ENCODE measurements at regions not wholly inside any gene's neighbourhood (a gene's known extent, or its start where the extent isn't known, plus 50 kb on each side); places are given as distances from the start of the nearest gene placed in this dataset.

DNA sequence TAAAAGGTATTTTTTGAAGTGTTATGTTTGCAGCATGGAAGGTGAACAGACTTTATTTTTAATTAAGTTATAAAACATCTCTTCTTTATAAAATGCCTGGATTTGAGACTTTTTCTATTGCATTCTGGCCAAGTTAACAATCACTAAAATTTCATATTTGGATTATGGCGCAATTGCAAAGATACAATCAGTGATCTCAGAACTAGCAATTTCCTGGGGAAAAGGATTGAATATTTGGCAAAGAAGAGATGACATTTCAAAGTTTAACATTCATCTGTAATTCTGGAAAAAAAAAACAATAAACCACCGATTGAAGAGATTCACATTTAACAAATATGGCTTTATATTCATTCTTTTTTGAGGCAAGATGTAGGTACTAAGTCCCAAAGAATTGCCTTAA, 378.0 kb downstream of the LRRC70 start:
- Mint-ChIP-seq H3K9me3 (ENCODE audit: unreplicated experiment) (no peaks in the 10 kb centered on the region), H3K4me1 (ENCODE audit: unreplicated experiment) (no peaks in the 10 kb centered on the region)

GRCh38 chr5:62954578-62954977, 376.0 kb downstream of the LRRC70 start:
- no peak overlapping the region for H3K4me3 Mint-ChIP-seq (ENCODE audit: unreplicated experiment)
- no peak overlapping the region for H3K27ac Mint-ChIP-seq (ENCODE audit: unreplicated experiment)
- H3K27me3 Mint-ChIP-seq (ENCODE audit: unreplicated experiment), result peaks cover 2% of the 10 kb centered on the region
- no peaks in the 10 kb centered on the region for H3K36me3 Mint-ChIP-seq (ENCODE audit: low read depth, unreplicated experiment)
- TF ChIP-seq, protein P1, sequence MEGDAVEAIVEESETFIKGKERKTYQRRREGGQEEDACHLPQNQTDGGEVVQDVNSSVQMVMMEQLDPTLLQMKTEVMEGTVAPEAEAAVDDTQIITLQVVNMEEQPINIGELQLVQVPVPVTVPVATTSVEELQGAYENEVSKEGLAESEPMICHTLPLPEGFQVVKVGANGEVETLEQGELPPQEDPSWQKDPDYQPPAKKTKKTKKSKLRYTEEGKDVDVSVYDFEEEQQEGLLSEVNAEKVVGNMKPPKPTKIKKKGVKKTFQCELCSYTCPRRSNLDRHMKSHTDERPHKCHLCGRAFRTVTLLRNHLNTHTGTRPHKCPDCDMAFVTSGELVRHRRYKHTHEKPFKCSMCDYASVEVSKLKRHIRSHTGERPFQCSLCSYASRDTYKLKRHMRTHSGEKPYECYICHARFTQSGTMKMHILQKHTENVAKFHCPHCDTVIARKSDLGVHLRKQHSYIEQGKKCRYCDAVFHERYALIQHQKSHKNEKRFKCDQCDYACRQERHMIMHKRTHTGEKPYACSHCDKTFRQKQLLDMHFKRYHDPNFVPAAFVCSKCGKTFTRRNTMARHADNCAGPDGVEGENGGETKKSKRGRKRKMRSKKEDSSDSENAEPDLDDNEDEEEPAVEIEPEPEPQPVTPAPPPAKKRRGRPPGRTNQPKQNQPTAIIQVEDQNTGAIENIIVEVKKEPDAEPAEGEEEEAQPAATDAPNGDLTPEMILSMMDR (IDR thresholded peaks at IDR 0.05; ENCODE audit: unreplicated experiment), result no peak
- DNase-seq (ENCODE audit: low spot score), result no peak
- H3K9me3 Mint-ChIP-seq (ENCODE audit: unreplicated experiment), result no peaks in the 10 kb centered on the region
- no peaks in the 10 kb centered on the region for H3K4me1 Mint-ChIP-seq (ENCODE audit: unreplicated experiment)

More for the DNA sequence above, 378.0 kb downstream of the LRRC70 start:
- TF ChIP-seq, protein P1 (IDR thresholded peaks at IDR 0.05; ENCODE audit: unreplicated experiment), result no peak
- Mint-ChIP-seq H3K27ac (ENCODE audit: unreplicated experiment) (no peak overlapping the region), H3K4me3 (ENCODE audit: unreplicated experiment) (no peak overlapping the region), H3K36me3 (ENCODE audit: low read depth, unreplicated experiment) (no peaks in the 10 kb centered on the region), H3K27me3 (ENCODE audit: unreplicated experiment) (peaks cover 2% of the 10 kb centered on the region)
- no peak for DNase-seq (ENCODE audit: low spot score)

- Mint-ChIP-seq H3K27me3 (ENCODE audit: unreplicated experiment) (peaks cover 2% of the 10 kb centered on the region), H3K27ac (ENCODE audit: unreplicated experiment) (no peak overlapping the region), H3K4me3 (ENCODE audit: unreplicated experiment) (no peak overlapping the region), H3K9me3 (ENCODE audit: unreplicated experiment) (no peaks in the 10 kb centered on the region), H3K36me3 (ENCODE audit: low read depth, unreplicated experiment) (no peaks in the 10 kb centered on the region), H3K4me1 (ENCODE audit: unreplicated experiment) (no peaks in the 10 kb centered on the region)
- DNase-seq (ENCODE audit: low spot score), result no peak
- TF ChIP-seq, protein P1 (IDR thresholded peaks at IDR 0.05; ENCODE audit: unreplicated experiment), result no peak
Measured at GRCh38 chr5:62948301-62948700, 369.7 kb downstream of the LRRC70 start.

DNA sequence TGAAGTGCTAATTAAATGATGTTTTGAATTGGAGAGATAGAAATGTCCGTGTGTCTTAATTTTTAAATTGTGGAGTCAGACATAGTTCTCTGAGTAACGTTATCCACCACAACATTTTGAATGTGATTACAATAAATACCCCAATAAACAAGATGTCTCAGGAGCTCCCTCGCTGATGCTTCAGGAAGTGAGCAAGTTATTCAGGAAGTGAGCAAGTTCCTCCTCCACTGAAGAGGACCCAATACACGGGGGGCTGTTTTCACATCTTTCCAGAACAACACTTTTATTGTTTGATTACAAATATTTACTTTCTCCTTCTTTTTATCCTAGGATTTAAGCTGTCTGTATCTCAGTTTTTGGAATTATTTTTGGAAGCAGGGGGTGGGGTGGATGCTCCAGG, 363.8 kb downstream of the LRRC70 start:
- Mint-ChIP-seq H3K9me3 (ENCODE audit: unreplicated experiment) (no peaks in the 10 kb centered on the region), H3K4me3 (ENCODE audit: unreplicated experiment) (no peak overlapping the region), H3K27ac (ENCODE audit: unreplicated experiment) (no peak overlapping the region), H3K27me3 (ENCODE audit: unreplicated experiment) (no peaks in the 10 kb centered on the region), H3K36me3 (ENCODE audit: low read depth, unreplicated experiment) (no peaks in the 10 kb centered on the region), H3K4me1 (ENCODE audit: unreplicated experiment) (peaks cover 13% of the 10 kb centered on the region)
- TF ChIP-seq, protein P1 (IDR thresholded peaks at IDR 0.05; ENCODE audit: unreplicated experiment), result no peak
- no peak for DNase-seq (ENCODE audit: low spot score)

- no peak for DNase-seq (ENCODE audit: low spot score)
- H3K36me3 Mint-ChIP-seq (ENCODE audit: low read depth, unreplicated experiment), result no peaks in the 10 kb centered on the region
- H3K27ac Mint-ChIP-seq (ENCODE audit: unreplicated experiment), result no peak overlapping the region
- H3K4me3 Mint-ChIP-seq (ENCODE audit: unreplicated experiment), result no peak overlapping the region
- no peaks in the 10 kb centered on the region for H3K27me3 Mint-ChIP-seq (ENCODE audit: unreplicated experiment)
- H3K4me1 Mint-ChIP-seq (ENCODE audit: unreplicated experiment), result peaks cover 13% of the 10 kb centered on the region
- TF ChIP-seq, protein P1 (IDR thresholded peaks at IDR 0.05; ENCODE audit: unreplicated experiment), result no peak
- no peaks in the 10 kb centered on the region for H3K9me3 Mint-ChIP-seq (ENCODE audit: unreplicated experiment)
Measured at GRCh38 chr5:62938927-62939326, 360.3 kb downstream of the LRRC70 start.
